Kidney (tissue), 13 donors: ENCODE measurements at regions not wholly inside any gene's neighbourhood (a gene's known extent, or its start where the extent isn't known, plus 50 kb on each side); places are given as distances from the start of the nearest gene placed in this dataset.

Source experiments
- DNase-seq, 5 donors: peaks; one replicate each; pipeline ENCODE4 v3.0.0-alpha.2; 2013 to 2020
- FAIRE-seq: peaks from 2 replicates; lab custom pipeline; 2012; peaks lifted over from hg19 to GRCh38; lab: Jason Lieb, UNC
- H3K27ac ChIP-seq, 2 donors: one replicate each; pipeline ENCODE4 v1.7.0; 2013; ENCODE audit warnings: low read depth in 2 of 2, low read length in 2 of 2, inconsistent platforms in 1 of 2
- H3K27me3 ChIP-seq: one replicate; pipeline ENCODE4 v1.7.1; 2013; ENCODE audit warnings: low read length, inconsistent platforms; ENCODE audit not compliant: control insufficient read depth, insufficient read depth
- H3K36me3 ChIP-seq, 3 donors: one replicate each; pipeline versions ENCODE4 v1.7.0 to v1.7.1; 2013; ENCODE audit warnings: low read length in 3 of 3, control low read depth in 1 of 3, inconsistent platforms in 1 of 3; ENCODE audit not compliant: insufficient read depth in 3 of 3, control insufficient read depth in 2 of 3
- H3K4me1 ChIP-seq, 3 donors: one replicate each; pipeline versions ENCODE4 v1.7.0 to v1.7.1; 2013; ENCODE audit warnings: low read length in 3 of 3, inconsistent platforms in 1 of 3, low read depth in 1 of 3; ENCODE audit not compliant: control insufficient read depth in 2 of 3, insufficient read depth in 2 of 3
- H3K4me3 ChIP-seq, 3 donors: one replicate each; pipeline versions ENCODE4 v1.7.0 to v1.8.1; 2013; ENCODE audit warnings: low read length in 3 of 3, control low read depth in 1 of 3, inconsistent platforms in 1 of 3
- H3K9ac ChIP-seq, 3 donors: one replicate each; pipeline versions ENCODE4 v1.7.0 to v1.7.1; 2013; ENCODE audit warnings: low read length in 3 of 3, control low read depth in 1 of 3, inconsistent platforms in 1 of 3
- H3K9me3 ChIP-seq, 3 donors: one replicate each; pipeline versions ENCODE4 v1.7.0 to v1.7.1; 2013; ENCODE audit warnings: low read length in 3 of 3, control low read depth in 1 of 3, inconsistent platforms in 1 of 3; ENCODE audit not compliant: control insufficient read depth in 2 of 3, insufficient read depth in 1 of 3
- CTCF ChIP-seq: IDR thresholded peaks from 3 replicates; pipeline ENCODE4 v1.5.1; 2012; ENCODE audit warnings: mild to moderate bottlenecking, moderate library complexity, borderline replicate concordance; ENCODE audit not compliant: insufficient read depth; ENCODE audit errors: extremely low read depth
- intact Hi-C: fragments of 100-400 bp; cut with DNase I; formaldehyde crosslinking; loops from one replicate; pipeline ENCODE4 v1.11.1; 2022
- donor health status: control.
- donor health status: control.
- donor health status: control.
- donor health status: control.
- donor health status: control.
- donor health status: DM: yes; HTN: yes; CAD: no.
- donor health status: Normal renal cell carcinoma (clear cell type).

GRCh38 chr6:135640048-135640447 is 142.5 kb upstream of the AHI1 start:
- no peak overlapping the region for H3K4me3 ChIP-seq
- H3K9ac ChIP-seq: no peak overlapping the region
- intact Hi-C loops: no loop called here
- H3K36me3 ChIP-seq: no peaks in the 10 kb centered on the region
- FAIRE-seq (no peak), DNase-seq (no peak)
- TF ChIP-seq CTCF: no peak
- H3K9me3 ChIP-seq: no peaks in the 10 kb centered on the region
- H3K4me1 ChIP-seq: no peaks in the 10 kb centered on the region
- no peak overlapping the region for H3K27ac ChIP-seq
- H3K27me3 ChIP-seq: no peaks in the 10 kb centered on the region

- intact Hi-C loops: no loop called here
- no peak overlapping the region for H3K9ac ChIP-seq
- FAIRE-seq: no peak
Measured at GRCh38 chr6:135640449-135641111, 143.0 kb upstream of the AHI1 start.

GRCh38 chr6:135642912-135643311 is 145.4 kb upstream of the AHI1 start:
- intact Hi-C loops: no loop called here
- no peaks in the 10 kb centered on the region for H3K9me3 ChIP-seq
- FAIRE-seq: no peak
- no peak overlapping the region for H3K4me3 ChIP-seq
- no peaks in the 10 kb centered on the region for H3K36me3 ChIP-seq
- no peaks in the 10 kb centered on the region for H3K4me1 ChIP-seq
- DNase-seq: no peak
- H3K27ac ChIP-seq: no peak overlapping the region
- no peaks in the 10 kb centered on the region for H3K27me3 ChIP-seq
- TF ChIP-seq CTCF: no peak
- no peak overlapping the region for H3K9ac ChIP-seq

More at GRCh38 chr6:135640449-135641111, 143.0 kb upstream of the AHI1 start:
- no peaks in the 10 kb centered on the region for H3K9me3 ChIP-seq
- H3K27ac ChIP-seq: no peak overlapping the region
- no peaks in the 10 kb centered on the region for H3K27me3 ChIP-seq
- DNase-seq: no peak
- no peak for TF ChIP-seq CTCF
- H3K4me1 ChIP-seq: no peaks in the 10 kb centered on the region
- H3K36me3 ChIP-seq: no peaks in the 10 kb centered on the region
- no peak overlapping the region for H3K4me3 ChIP-seq

- no peaks in the 10 kb centered on the region for H3K4me1 ChIP-seq
- no peak for DNase-seq
- TF ChIP-seq CTCF: no peak
- H3K36me3 ChIP-seq: no peaks in the 10 kb centered on the region
- intact Hi-C loops: no loop called here
- no peak for FAIRE-seq
- no peaks in the 10 kb centered on the region for H3K27me3 ChIP-seq
- no peak overlapping the region for H3K9ac ChIP-seq
- no peak overlapping the region for H3K27ac ChIP-seq
- H3K9me3 ChIP-seq: no peaks in the 10 kb centered on the region
- H3K4me3 ChIP-seq: no peak overlapping the region
Measured at GRCh38 chr6:135644394-135644793, 146.9 kb upstream of the AHI1 start.
